GM20000 (cell line): ENCODE measurements at regions not wholly inside any gene's neighbourhood (a gene's known extent, or its start where the extent isn't known, plus 50 kb on each side); places are given as distances from the start of the nearest gene placed in this dataset.

ENCODE experiments used
- DNase-seq: peaks from one replicate; pipeline ENCODE4 v3.0.0; 2012; ENCODE audit warnings: low spot score
- TF ChIP-seq, protein P1 (sequence below): IDR thresholded peaks from 2 replicates; pipeline ENCODE4 v1.5.1; 2012; ENCODE audit warnings: mild to moderate bottlenecking, control low read depth; ENCODE audit errors: extremely low read depth, missing control alignments

DNA sequence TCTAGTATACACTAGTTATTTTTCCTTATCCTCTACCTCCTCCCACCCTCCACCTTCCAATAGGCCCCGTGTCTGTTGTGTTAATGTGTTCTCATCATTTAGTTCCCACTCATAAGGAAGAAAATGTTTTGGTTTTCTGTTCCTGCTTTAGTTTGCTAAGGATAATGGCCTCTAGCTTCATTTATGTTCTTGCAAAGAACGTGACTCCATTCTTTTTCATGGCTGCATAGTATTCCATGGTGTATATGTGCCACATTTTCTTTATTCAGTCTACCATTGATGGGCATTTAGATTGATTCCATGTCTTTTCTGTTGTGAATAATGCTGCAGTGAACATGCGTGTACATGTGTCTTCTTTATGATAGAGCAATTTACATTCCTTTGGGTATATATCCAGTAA, 146.5 kb upstream of the GAS1 start:
- TF ChIP-seq, protein P1, sequence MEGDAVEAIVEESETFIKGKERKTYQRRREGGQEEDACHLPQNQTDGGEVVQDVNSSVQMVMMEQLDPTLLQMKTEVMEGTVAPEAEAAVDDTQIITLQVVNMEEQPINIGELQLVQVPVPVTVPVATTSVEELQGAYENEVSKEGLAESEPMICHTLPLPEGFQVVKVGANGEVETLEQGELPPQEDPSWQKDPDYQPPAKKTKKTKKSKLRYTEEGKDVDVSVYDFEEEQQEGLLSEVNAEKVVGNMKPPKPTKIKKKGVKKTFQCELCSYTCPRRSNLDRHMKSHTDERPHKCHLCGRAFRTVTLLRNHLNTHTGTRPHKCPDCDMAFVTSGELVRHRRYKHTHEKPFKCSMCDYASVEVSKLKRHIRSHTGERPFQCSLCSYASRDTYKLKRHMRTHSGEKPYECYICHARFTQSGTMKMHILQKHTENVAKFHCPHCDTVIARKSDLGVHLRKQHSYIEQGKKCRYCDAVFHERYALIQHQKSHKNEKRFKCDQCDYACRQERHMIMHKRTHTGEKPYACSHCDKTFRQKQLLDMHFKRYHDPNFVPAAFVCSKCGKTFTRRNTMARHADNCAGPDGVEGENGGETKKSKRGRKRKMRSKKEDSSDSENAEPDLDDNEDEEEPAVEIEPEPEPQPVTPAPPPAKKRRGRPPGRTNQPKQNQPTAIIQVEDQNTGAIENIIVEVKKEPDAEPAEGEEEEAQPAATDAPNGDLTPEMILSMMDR: no peak
- no peak for DNase-seq

- TF ChIP-seq, protein P1: no peak
- no peak for DNase-seq
These were observed 148.6 kb upstream of the GAS1 start for GRCh38 chr9:87095951-87096350.

DNA sequence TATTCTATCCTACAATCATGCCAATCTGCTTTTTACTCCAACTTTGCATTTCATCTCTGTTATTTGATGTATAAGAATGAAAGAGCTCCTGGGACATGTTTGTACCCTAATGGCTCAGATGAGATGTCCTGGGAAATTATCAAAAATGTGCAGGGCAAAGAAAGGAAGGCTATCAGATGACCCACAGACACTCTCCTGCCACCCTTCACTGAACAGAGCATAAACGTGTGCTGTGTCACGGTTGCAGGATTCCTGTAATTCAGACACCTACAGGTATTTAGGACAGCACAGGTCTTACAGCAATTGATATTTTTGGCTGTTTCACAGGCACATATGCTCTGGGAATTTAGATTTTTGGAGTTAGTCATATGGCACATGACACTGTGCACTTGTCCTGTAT, 149.2 kb upstream of the GAS1 start:
- no peak for DNase-seq
- TF ChIP-seq, protein P1: no peak

GRCh38 chr9:87097238-87097637, 149.9 kb upstream of the GAS1 start:
- TF ChIP-seq, protein P1: no peak
- DNase-seq: no peak

GRCh38 chr9:87099407-87099806, 152.1 kb upstream of the GAS1 start:
- TF ChIP-seq, protein P1: no peak
- DNase-seq: no peak

GRCh38 chr9:87100001-87100400, 152.7 kb upstream of the GAS1 start:
- TF ChIP-seq, protein P1: no peak
- no peak for DNase-seq

DNA sequence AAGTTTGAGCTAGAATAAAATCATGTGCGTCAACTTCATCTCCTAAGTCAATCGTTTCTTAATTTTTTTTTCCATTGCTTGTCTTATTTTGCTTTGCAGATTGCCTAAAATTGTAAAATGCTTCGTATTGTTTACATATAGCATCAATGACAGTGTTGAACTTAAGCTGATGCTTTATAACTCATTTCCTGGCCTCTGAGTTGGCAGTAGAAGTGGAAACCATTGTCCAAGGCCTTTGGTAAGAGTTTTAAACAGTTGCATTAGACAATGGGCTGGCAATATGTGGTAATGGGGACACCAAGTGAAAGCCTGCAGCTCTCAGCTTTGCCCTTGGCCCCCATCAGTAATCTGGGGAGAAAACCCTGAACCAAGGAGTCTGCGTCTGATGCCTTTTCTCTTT, 154.8 kb upstream of the GAS1 start:
- TF ChIP-seq, protein P1: no peak
- DNase-seq: no peak
